ENCODE measurements at regions not wholly inside any gene's neighbourhood (a gene's known extent, or its start where the extent isn't known, plus 50 kb on each side); places are given as distances from the start of the nearest gene placed in this dataset.

DNA sequence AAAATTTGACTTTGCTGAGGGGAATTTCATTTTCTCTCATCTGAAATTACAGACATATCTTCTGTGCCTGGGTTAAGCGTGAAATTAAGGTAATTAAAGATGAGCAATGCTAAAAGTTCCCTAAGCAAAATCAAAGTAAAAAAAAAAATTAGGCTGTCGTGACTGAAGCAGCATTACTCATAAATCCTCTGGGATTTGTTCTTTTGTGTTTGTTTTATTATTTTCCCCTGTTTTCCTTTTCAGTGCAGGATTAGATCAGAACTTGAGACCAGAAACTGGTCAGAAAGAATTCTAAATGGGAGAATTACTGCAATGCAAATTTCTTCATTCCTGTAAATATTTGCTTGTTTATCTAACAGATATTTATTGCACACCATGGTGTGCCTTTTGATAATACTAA lies 141.4 kb upstream of the BET1 start (continued):
- TF ChIP-seq, protein P1, sequence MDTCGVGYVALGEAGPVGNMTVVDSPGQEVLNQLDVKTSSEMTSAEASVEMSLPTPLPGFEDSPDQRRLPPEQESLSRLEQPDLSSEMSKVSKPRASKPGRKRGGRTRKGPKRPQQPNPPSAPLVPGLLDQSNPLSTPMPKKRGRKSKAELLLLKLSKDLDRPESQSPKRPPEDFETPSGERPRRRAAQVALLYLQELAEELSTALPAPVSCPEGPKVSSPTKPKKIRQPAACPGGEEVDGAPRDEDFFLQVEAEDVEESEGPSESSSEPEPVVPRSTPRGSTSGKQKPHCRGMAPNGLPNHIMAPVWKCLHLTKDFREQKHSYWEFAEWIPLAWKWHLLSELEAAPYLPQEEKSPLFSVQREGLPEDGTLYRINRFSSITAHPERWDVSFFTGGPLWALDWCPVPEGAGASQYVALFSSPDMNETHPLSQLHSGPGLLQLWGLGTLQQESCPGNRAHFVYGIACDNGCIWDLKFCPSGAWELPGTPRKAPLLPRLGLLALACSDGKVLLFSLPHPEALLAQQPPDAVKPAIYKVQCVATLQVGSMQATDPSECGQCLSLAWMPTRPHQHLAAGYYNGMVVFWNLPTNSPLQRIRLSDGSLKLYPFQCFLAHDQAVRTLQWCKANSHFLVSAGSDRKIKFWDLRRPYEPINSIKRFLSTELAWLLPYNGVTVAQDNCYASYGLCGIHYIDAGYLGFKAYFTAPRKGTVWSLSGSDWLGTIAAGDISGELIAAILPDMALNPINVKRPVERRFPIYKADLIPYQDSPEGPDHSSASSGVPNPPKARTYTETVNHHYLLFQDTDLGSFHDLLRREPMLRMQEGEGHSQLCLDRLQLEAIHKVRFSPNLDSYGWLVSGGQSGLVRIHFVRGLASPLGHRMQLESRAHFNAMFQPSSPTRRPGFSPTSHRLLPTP (IDR thresholded peaks at IDR 0.05; ENCODE audit: borderline replicate concordance, extremely low read depth, insufficient read length), result no peak
- TF ChIP-seq ZNF830 (CRISPR knock-in tag; IDR thresholded peaks at IDR 0.05), result no peak

DNA sequence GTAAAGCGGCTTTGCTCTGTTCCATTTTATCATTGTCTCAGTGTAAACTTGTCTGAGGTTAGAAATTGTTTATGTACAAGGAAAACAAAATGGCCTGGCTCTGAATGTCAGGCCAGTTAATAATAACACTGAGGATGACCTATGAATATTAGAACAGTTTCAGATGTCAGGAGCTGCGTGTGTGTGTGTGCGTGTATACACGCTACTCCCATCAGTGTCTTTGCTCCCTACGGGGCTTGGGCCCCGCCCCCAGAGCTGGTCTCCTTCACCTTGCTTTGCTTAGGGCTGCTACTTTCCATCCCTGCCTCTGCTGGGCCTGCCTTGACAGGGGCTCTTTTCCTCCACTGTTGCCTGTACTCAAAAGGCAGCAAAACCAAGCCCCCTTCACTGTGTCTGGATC lies 142.3 kb upstream of the BET1 start:
- no TSS peak for BruUV-seq (replicated peaks)
- H3K9ac ChIP-seq (ENCODE audit: insufficient read depth in 1 of 2, low read depth in 2 of 2, low read length in 2 of 2), result no peak overlapping the region
- intact Hi-C loops (cut with micrococcal nuclease), result no loop called here
- H3K9me1 ChIP-seq (ENCODE audit: control insufficient read depth, insufficient read depth, low read length), result no peaks in the 10 kb centered on the region
- H2AFZ ChIP-seq (ENCODE audit: low read depth, low read length), result no peak overlapping the region
- no peaks in the 10 kb centered on the region for H3K79me2 ChIP-seq (ENCODE audit: control insufficient read depth, insufficient read depth, low read length)
- no peaks in the 10 kb centered on the region for H3K27me3 ChIP-seq (ENCODE audit: control insufficient read depth in 2 of 2, insufficient read depth in 2 of 2, low read length in 2 of 2)
- H3K36me3 ChIP-seq (ENCODE audit: control insufficient read depth, insufficient read depth, low read length), result no peaks in the 10 kb centered on the region
- no peaks in the 10 kb centered on the region for H4K20me1 ChIP-seq (replicated peaks; ENCODE audit: control insufficient read depth, insufficient read depth, low read length)
- WGBS (ENCODE audit: insufficient coverage, low coverage, missing lambda C conversion rate), result 0% methylated on average over 6 of the region's 6 CpGs
- no peak overlapping the region for H3K4me3 ChIP-seq
- H3K4me1 ChIP-seq (replicated peaks in 1 of 2; ENCODE audit: control insufficient read depth in 2 of 2, insufficient read depth in 2 of 2, low read length in 2 of 2), result no peaks in the 10 kb centered on the region
- no peak for FAIRE-seq
- ChIA-PET POLR2A (no interaction called here), CTCF (ENCODE audit: low intra/inter-chr PET ratio) (no interaction called here)
- H3K9me3 ChIP-seq (replicated peaks; ENCODE audit: control insufficient read depth, insufficient read depth, low read depth, low read length), result no peaks in the 10 kb centered on the region
- no peak overlapping the region for H3K4me2 ChIP-seq (ENCODE audit: insufficient read depth, low read length)
- peak; percentile 34; the same call in 1 of the 3 replicates for ATAC-seq
- no peak for DNase-seq (ENCODE audit: extremely low read depth in 1 of 4, low spot score in 3 of 4)
- H3K27ac ChIP-seq (ENCODE audit: extremely low read depth, low read depth, low read length), result no peak overlapping the region
- in situ Hi-C loops (cut with MboI), result no loop called here
- TF ChIP-seq JUND (IDR thresholded peaks at IDR 0.05; ENCODE audit: borderline replicate concordance, low read depth, low read length) (no peak), JUND (tag; IDR thresholded peaks at IDR 0.05; ENCODE audit: borderline replicate concordance, low read depth, low read length) (no peak), CHD4 (IDR thresholded peaks at IDR 0.05; ENCODE audit: insufficient read depth, insufficient replicate concordance, low read depth, low read length, poor library complexity, severe bottlenecking) (no peak), CSDE1 (IDR thresholded peaks at IDR 0.05) (no peak), SREBF2 (CRISPR knock-in tag; IDR thresholded peaks at IDR 0.05) (no peak), RHOXF2B (CRISPR knock-in tag; conservative IDR thresholded peaks at IDR 0.05) (no peak), NCOA1 (IDR thresholded peaks at IDR 0.05; ENCODE audit: low read depth) (no peak), ZNF274 (IDR thresholded peaks at IDR 0.05; ENCODE audit: borderline replicate concordance, low read depth, low read length) (no peak), SMC3 (conservative IDR thresholded peaks at IDR 0.05; ENCODE audit: insufficient read depth, low read depth, low read length) (no peak), COPS2 (conservative IDR thresholded peaks at IDR 0.05) (no peak)
- TF ChIP-seq, protein P2, sequence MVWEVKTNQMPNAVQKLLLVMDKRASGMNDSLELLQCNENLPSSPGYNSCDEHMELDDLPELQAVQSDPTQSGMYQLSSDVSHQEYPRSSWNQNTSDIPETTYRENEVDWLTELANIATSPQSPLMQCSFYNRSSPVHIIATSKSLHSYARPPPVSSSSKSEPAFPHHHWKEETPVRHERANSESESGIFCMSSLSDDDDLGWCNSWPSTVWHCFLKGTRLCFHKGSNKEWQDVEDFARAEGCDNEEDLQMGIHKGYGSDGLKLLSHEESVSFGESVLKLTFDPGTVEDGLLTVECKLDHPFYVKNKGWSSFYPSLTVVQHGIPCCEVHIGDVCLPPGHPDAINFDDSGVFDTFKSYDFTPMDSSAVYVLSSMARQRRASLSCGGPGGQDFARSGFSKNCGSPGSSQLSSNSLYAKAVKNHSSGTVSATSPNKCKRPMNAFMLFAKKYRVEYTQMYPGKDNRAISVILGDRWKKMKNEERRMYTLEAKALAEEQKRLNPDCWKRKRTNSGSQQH (CRISPR knock-in tag; IDR thresholded peaks at IDR 0.05), result no peak
- TF ChIP-seq, protein P3, sequence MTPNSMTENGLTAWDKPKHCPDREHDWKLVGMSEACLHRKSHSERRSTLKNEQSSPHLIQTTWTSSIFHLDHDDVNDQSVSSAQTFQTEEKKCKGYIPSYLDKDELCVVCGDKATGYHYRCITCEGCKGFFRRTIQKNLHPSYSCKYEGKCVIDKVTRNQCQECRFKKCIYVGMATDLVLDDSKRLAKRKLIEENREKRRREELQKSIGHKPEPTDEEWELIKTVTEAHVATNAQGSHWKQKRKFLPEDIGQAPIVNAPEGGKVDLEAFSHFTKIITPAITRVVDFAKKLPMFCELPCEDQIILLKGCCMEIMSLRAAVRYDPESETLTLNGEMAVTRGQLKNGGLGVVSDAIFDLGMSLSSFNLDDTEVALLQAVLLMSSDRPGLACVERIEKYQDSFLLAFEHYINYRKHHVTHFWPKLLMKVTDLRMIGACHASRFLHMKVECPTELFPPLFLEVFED (CRISPR knock-in tag; conservative IDR thresholded peaks at IDR 0.05), result no peak
- TF ChIP-seq, protein P4, sequence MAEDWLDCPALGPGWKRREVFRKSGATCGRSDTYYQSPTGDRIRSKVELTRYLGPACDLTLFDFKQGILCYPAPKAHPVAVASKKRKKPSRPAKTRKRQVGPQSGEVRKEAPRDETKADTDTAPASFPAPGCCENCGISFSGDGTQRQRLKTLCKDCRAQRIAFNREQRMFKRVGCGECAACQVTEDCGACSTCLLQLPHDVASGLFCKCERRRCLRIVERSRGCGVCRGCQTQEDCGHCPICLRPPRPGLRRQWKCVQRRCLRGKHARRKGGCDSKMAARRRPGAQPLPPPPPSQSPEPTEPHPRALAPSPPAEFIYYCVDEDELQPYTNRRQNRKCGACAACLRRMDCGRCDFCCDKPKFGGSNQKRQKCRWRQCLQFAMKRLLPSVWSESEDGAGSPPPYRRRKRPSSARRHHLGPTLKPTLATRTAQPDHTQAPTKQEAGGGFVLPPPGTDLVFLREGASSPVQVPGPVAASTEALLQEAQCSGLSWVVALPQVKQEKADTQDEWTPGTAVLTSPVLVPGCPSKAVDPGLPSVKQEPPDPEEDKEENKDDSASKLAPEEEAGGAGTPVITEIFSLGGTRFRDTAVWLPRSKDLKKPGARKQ (CRISPR knock-in tag; IDR thresholded peaks at IDR 0.05), result no peak
